ENCODE measurements at regions not wholly inside any gene's neighbourhood (a gene's known extent, or its start where the extent isn't known, plus 50 kb on each side); places are given as distances from the start of the nearest gene placed in this dataset.
"Not testable (repeated sequence)": the region's sequence is repeated elsewhere in the genome, so short reads cannot be mapped to it uniquely, and the experiment has no call there.

GRCh38 chr3:190188197-190188596 is 67.5 kb upstream of the P3H2 start:
- DNase-seq: no peak

GRCh38 chr3:190183121-190183520 is 62.4 kb upstream of the P3H2 start:
- DNase-seq: no peak

- DNase-seq: no peak
These were observed 61.8 kb upstream of the P3H2 start for GRCh38 chr3:190182418-190183043.

GRCh38 chr3:190180268-190180667 is 59.6 kb upstream of the P3H2 start:
- no peak for DNase-seq

- DNase-seq: no peak
These were observed 58.1 kb upstream of the P3H2 start for GRCh38 chr3:190178779-190179178.

- DNase-seq: not testable (repeated sequence)
These were observed 56.3 kb upstream of the P3H2 start for GRCh38 chr3:190176933-190177525.

GRCh38 chr3:190176106-190176505 is 55.4 kb upstream of the P3H2 start:
- not testable (repeated sequence) for DNase-seq

GRCh38 chr3:190175490-190175889 is 54.8 kb upstream of the P3H2 start:
- no peak for DNase-seq

GRCh38 chr3:190174471-190174870 is 53.8 kb upstream of the P3H2 start:
- no peak for DNase-seq

GRCh38 chr3:190173426-190173825 is 52.7 kb upstream of the P3H2 start:
- no peak for DNase-seq

- DNase-seq: no peak
These were observed 52.1 kb upstream of the P3H2 start for GRCh38 chr3:190172751-190173150.

Measured in SHP77 (cell line).